SK-N-SH (cell line): ENCODE measurements at regions not wholly inside any gene's neighbourhood (a gene's known extent, or its start where the extent isn't known, plus 50 kb on each side); places are given as distances from the start of the nearest gene placed in this dataset.

ENCODE experiments used
- CTCF ChIA-PET: fragments of 300-600, 350-600 bp; formaldehyde crosslinking; extraction: SDS; loops from one replicate; lab custom pipeline; 2021; lab: Yijun Ruan, JAX
- POLR2A ChIA-PET: fragments of 350-600 bp; sonication (Branson Sonifier 250); formaldehyde crosslinking; extraction: SDS; loops from one replicate; lab custom pipeline; 2020; ENCODE audit warnings: antibody characterized with exemption, inconsistent platforms; lab: Yijun Ruan, JAX
- DNase-seq: peaks from one replicate; pipeline ENCODE4 v3.0.0; 2012
- H2AFZ ChIP-seq: fragments of 200-600 bp; sonication (generic); 2 replicates; pipeline ENCODE4 v1.8.1; 2016; ENCODE audit warnings: antibody characterized with exemption, mild to moderate bottlenecking, low read depth
- H3F3A ChIP-seq: fragments of 200-600 bp; sonication (generic); replicated peaks from 2 replicates; pipeline ENCODE3; 2016; ENCODE audit warnings: antibody characterized with exemption, mild to moderate bottlenecking; ENCODE audit not compliant: insufficient read depth
- H3K27ac ChIP-seq, 2 experiments: fragments of 200-500 bp in 1 of 2; fragments of 200-600 bp in 1 of 2; sonication (Bioruptor generic) in 1 of 2; sonication (generic), shearing (Covaris generic) in 1 of 2; 2 replicates each; pipeline versions ENCODE4 v1.5.1 to v1.6.1; 2014 to 2016; ENCODE audit warnings: low read depth in 2 of 2, inconsistent platforms in 1 of 2, low read length in 1 of 2, mild to moderate bottlenecking in 1 of 2, mixed read lengths in 1 of 2
- H3K27me3 ChIP-seq: fragments of 200-600 bp; sonication (generic), shearing (Covaris generic); 2 replicates; pipeline ENCODE4 v1.6.1; 2016; ENCODE audit warnings: mixed run types; ENCODE audit not compliant: insufficient read depth
- H3K36me3 ChIP-seq, 2 experiments: fragments of 200-500 bp in 1 of 2; fragments of 200-600 bp in 1 of 2; sonication (Bioruptor generic) in 1 of 2; sonication (generic) in 1 of 2; replicated peaks in 1 of 2; 2 replicates each; pipeline versions ENCODE3 to v1.5.1; 2014 to 2016; ENCODE audit warnings: low read length in 1 of 2, mild to moderate bottlenecking in 1 of 2; ENCODE audit not compliant: insufficient read depth in 2 of 2, control insufficient read depth in 1 of 2
- H3K4me1 ChIP-seq, 2 experiments: fragments of 200-500 bp in 1 of 2; fragments of 200-600 bp in 1 of 2; sonication (Bioruptor generic) in 1 of 2; sonication (generic), shearing (Covaris generic) in 1 of 2; 2 replicates each; pipeline versions ENCODE4 v1.5.1 to v1.6.1; 2014 to 2016; ENCODE audit warnings: low read depth in 1 of 2, low read length in 1 of 2, mixed run types in 1 of 2; ENCODE audit not compliant: insufficient read depth in 2 of 2, control insufficient read depth in 1 of 2
- H3K4me2 ChIP-seq: fragments of 200-600 bp; sonication (generic), shearing (Covaris generic); 2 replicates; pipeline ENCODE4 v1.6.1; 2017; ENCODE audit warnings: mixed run types
- H3K4me3 ChIP-seq, 2 experiments: fragments of 200-500 bp in 1 of 2; fragments of 200-600 bp in 1 of 2; sonication (Bioruptor generic) in 1 of 2; sonication (generic), shearing (Covaris generic) in 1 of 2; 2 replicates each; pipeline versions ENCODE4 v1.5.1 to v1.8.1; 2014 to 2016; ENCODE audit warnings: low read depth in 2 of 2, inconsistent platforms in 1 of 2, low read length in 1 of 2, mild to moderate bottlenecking in 1 of 2, mixed read lengths in 1 of 2, moderate library complexity in 1 of 2
- H3K79me2 ChIP-seq: fragments of 200-600 bp; sonication (generic); 2 replicates; pipeline ENCODE4 v1.8.1; 2017; ENCODE audit warnings: mild to moderate bottlenecking; ENCODE audit not compliant: insufficient read depth
- H3K9ac ChIP-seq: fragments of 200-600 bp; sonication (generic); 2 replicates; pipeline ENCODE4 v1.6.1; 2017; ENCODE audit warnings: mixed run types
- H3K9me2 ChIP-seq: fragments of 200-600 bp; sonication (generic); 2 replicates; pipeline ENCODE4 v1.6.1; 2017; ENCODE audit warnings: mixed run types
- H3K9me3 ChIP-seq: fragments of 200-600 bp; sonication (generic); 2 replicates; pipeline ENCODE4 v1.6.1; 2017; ENCODE audit warnings: mixed run types, mild to moderate bottlenecking, moderate library complexity
- H4K20me1 ChIP-seq: fragments of 200-600 bp; sonication (generic); 2 replicates; pipeline ENCODE4 v1.6.1; 2017; ENCODE audit warnings: mild to moderate bottlenecking, mixed run types; ENCODE audit not compliant: insufficient read depth
- CTCF ChIP-seq: fragments of 200-600 bp; sonication (generic); IDR thresholded peaks from 2 replicates; pipeline ENCODE4 v1.6.1; 2017; ENCODE audit warnings: antibody characterized with exemption, mild to moderate bottlenecking, moderate library complexity
- ELF1 ChIP-seq: IDR thresholded peaks from 2 replicates; pipeline ENCODE4 v1.4.0; 2012
- EP300 ChIP-seq, 2 experiments: IDR thresholded peaks; 2 replicates each; pipeline versions ENCODE4 v1.4.0 to v1.6.1; 2012; ENCODE audit warnings: borderline replicate concordance in 1 of 2, low read depth in 1 of 2, low read length in 1 of 2
- FOSL2 ChIP-seq: IDR thresholded peaks from 2 replicates; pipeline ENCODE4 v1.4.0; 2012; ENCODE audit warnings: low read depth, mild to moderate bottlenecking, moderate library complexity, borderline replicate concordance
- GATA2 ChIP-seq: sonication (generic); formaldehyde crosslinking; IDR thresholded peaks from 2 replicates; pipeline ENCODE4 v1.5.0; 2020; ENCODE audit warnings: mild to moderate bottlenecking, missing genetic modification reagents
- IRF3 ChIP-seq: fragments of 150-350 bp; IDR thresholded peaks from 2 replicates; pipeline ENCODE4 v1.6.1; 2016; ENCODE audit warnings: mild to moderate bottlenecking, low read depth, low read length
- JUND ChIP-seq: IDR thresholded peaks from 2 replicates; pipeline ENCODE4 v1.4.0; 2012
- MAX ChIP-seq: IDR thresholded peaks from 2 replicates; pipeline ENCODE4 v1.4.0; 2012; ENCODE audit warnings: low read depth
- MEF2A ChIP-seq: IDR thresholded peaks from 2 replicates; pipeline ENCODE4 v1.4.0; 2012; ENCODE audit warnings: low read depth, borderline replicate concordance
- NFIC ChIP-seq: IDR thresholded peaks from 2 replicates; pipeline ENCODE4 v1.4.0; 2012; ENCODE audit warnings: borderline replicate concordance
- PBX3 ChIP-seq: IDR thresholded peaks from 2 replicates; pipeline ENCODE4; 2012
- TAF1 ChIP-seq: IDR thresholded peaks from 2 replicates; pipeline ENCODE4 v1.6.1; 2012; ENCODE audit warnings: low read depth, mild to moderate bottlenecking, low read length, moderate library complexity, borderline replicate concordance
- USF1 ChIP-seq: IDR thresholded peaks from 2 replicates; pipeline ENCODE4 v1.4.0; 2012; ENCODE audit warnings: low read depth, borderline replicate concordance
- YY1 ChIP-seq: IDR thresholded peaks from 2 replicates; pipeline ENCODE4 v1.4.0; 2012; ENCODE audit warnings: low read depth, mild to moderate bottlenecking
- ZBTB33 ChIP-seq: IDR thresholded peaks from 2 replicates; pipeline ENCODE4 v1.4.0; 2012; ENCODE audit warnings: low read depth, borderline replicate concordance
- WGBS: methylation state at CpG from one replicate; pipeline ENCODE4 v1.1.6; 2017; ENCODE audit warnings: low lambda C conversion rate; 5-methylcytosine and 5-hydroxymethylcytosine counted together

- Histone ChIP-seq H3K27me3 (no peaks in the 10 kb centered on the region), H3K27ac (no peak overlapping the region), H3K36me3 (no peaks in the 10 kb centered on the region), H2AFZ (no peak overlapping the region), H3K4me3 (no peak overlapping the region), H3K9me3 (no peaks in the 10 kb centered on the region), H3K4me2 (no peak overlapping the region), H3K4me1 (peaks cover 0 to 4% of the 10 kb centered on the region in 2 experiments; a peak in 1 of 4 replicates), H4K20me1 (no peaks in the 10 kb centered on the region), H3K9me2 (no peaks in the 10 kb centered on the region), H3K9ac (no peak overlapping the region), H3F3A (no peaks in the 10 kb centered on the region), H3K79me2 (no peaks in the 10 kb centered on the region)
- WGBS, result 6% methylated on average over 3 of the region's 3 CpGs
- ChIA-PET CTCF (interaction anchor here (1.3 to 2.0 kb wide), 2 partner anchors 17 to 24 kb away, joined by 4 to 9 read pairs; no protein-coding TSS in a partner anchor), POLR2A (no interaction called here)
- TF ChIP-seq FOSL2 (no peak), GATA2 (CRISPR knock-in tag) (peak; percentile 81), EP300 (IDR thresholded peaks at IDR 0.05; ENCODE audit: borderline replicate concordance in 1 of 2, low read depth in 1 of 2, low read length in 1 of 2) (peak in 1 of 2 experiments; percentile 21; a peak in 1 of 4 replicates)
- DNase-seq, result peak; percentile 36
Observed at GRCh38 chr16:6625606-6626005, 707.0 kb upstream of the RBFOX1 start.

GRCh38 chr16:6618874-6619273 is 713.8 kb upstream of the RBFOX1 start:
- no peaks in the 10 kb centered on the region for H3K9me3 ChIP-seq
- no peak overlapping the region for H2AFZ ChIP-seq
- no peaks in the 10 kb centered on the region for H3K4me1 ChIP-seq
- H3K4me2 ChIP-seq, result no peak overlapping the region
- WGBS, result 16% methylated on average over 5 of the region's 5 CpGs
- H3K4me3 ChIP-seq, result no peak overlapping the region
- H4K20me1 ChIP-seq, result no peaks in the 10 kb centered on the region
- H3K36me3 ChIP-seq, result no peaks in the 10 kb centered on the region
- H3K27ac ChIP-seq, result no peak overlapping the region
- no peak for DNase-seq
- ChIA-PET CTCF (no interaction called here), POLR2A (no interaction called here)
- H3K9ac ChIP-seq, result no peak overlapping the region
- TF ChIP-seq PBX3, result no peak
- TF ChIP-seq ELF1, result no peak
- no peak for TF ChIP-seq ZBTB33
- TF ChIP-seq YY1, result no peak
- no peaks in the 10 kb centered on the region for H3K9me2 ChIP-seq
- no peaks in the 10 kb centered on the region for H3K79me2 ChIP-seq
- no peaks in the 10 kb centered on the region for H3F3A ChIP-seq
- no peaks in the 10 kb centered on the region for H3K27me3 ChIP-seq

GRCh38 chr16:6616746-6617145 is 715.9 kb upstream of the RBFOX1 start:
- no peaks in the 10 kb centered on the region for H3K4me1 ChIP-seq
- no peaks in the 10 kb centered on the region for H4K20me1 ChIP-seq
- 35% methylated on average over 6 of the region's 6 CpGs for WGBS
- POLR2A ChIA-PET, result no interaction called here
- H3K4me3 ChIP-seq, result no peak overlapping the region
- H2AFZ ChIP-seq, result no peak overlapping the region
- CTCF ChIA-PET, result no interaction called here
- no peak overlapping the region for H3K27ac ChIP-seq
- H3K27me3 ChIP-seq, result no peaks in the 10 kb centered on the region
- no peaks in the 10 kb centered on the region for H3K79me2 ChIP-seq
- no peaks in the 10 kb centered on the region for H3K9me2 ChIP-seq
- no peak for DNase-seq
- H3K9ac ChIP-seq, result no peak overlapping the region
- no peaks in the 10 kb centered on the region for H3F3A ChIP-seq
- no peak overlapping the region for H3K4me2 ChIP-seq
- no peaks in the 10 kb centered on the region for H3K9me3 ChIP-seq
- H3K36me3 ChIP-seq, result no peaks in the 10 kb centered on the region
- TF ChIP-seq JUND (no peak), CTCF (no peak), MAX (no peak), MEF2A (no peak), IRF3 (no peak), NFIC (no peak), USF1 (no peak), TAF1 (no peak), GATA2 (CRISPR knock-in tag) (no peak)
